Activated naive CD4-positive, alpha-beta T cell treated with anti-CD3 and anti-CD28 coated beads, Interleukin-2, amount 10 ng/mL, durations not matched to agents 7 days and 5 days (primary cell): ENCODE measurements at regions not wholly inside any gene's neighbourhood (a gene's known extent, or its start where the extent isn't known, plus 50 kb on each side); places are given as distances from the start of the nearest gene placed in this dataset.

Experiments
- CTCF ChIA-PET: fragments of 350-600 bp; sonication (Branson Sonifier 250); formaldehyde crosslinking; loops from one replicate; lab custom pipeline; 2021; ENCODE audit warnings: antibody characterized with exemption; lab: Charles Lee
- DNase-seq: peaks from one replicate; pipeline ENCODE4 v3.0.0-alpha.2; 2020
- H3K27ac Mint-ChIP-seq: one replicate; pipeline ENCODE4 v1.8.0; 2021; ENCODE audit warnings: mild to moderate bottlenecking, moderate library complexity, mixed read lengths
- H3K27me3 Mint-ChIP-seq: one replicate; pipeline ENCODE4 v1.8.0; 2021; ENCODE audit warnings: mild to moderate bottlenecking, mixed read lengths
- H3K36me3 Mint-ChIP-seq: one replicate; pipeline ENCODE4 v1.8.0; 2021; ENCODE audit warnings: mixed read lengths
- H3K4me1 Mint-ChIP-seq: one replicate; pipeline ENCODE4 v1.8.0; 2021; ENCODE audit warnings: mixed read lengths
- H3K4me3 Mint-ChIP-seq: one replicate; pipeline ENCODE4 v1.8.0; 2021; ENCODE audit warnings: mild to moderate bottlenecking, moderate library complexity, mixed read lengths
- H3K9me3 Mint-ChIP-seq: one replicate; pipeline ENCODE4 v1.8.0; 2021; ENCODE audit warnings: mixed read lengths

DNA sequence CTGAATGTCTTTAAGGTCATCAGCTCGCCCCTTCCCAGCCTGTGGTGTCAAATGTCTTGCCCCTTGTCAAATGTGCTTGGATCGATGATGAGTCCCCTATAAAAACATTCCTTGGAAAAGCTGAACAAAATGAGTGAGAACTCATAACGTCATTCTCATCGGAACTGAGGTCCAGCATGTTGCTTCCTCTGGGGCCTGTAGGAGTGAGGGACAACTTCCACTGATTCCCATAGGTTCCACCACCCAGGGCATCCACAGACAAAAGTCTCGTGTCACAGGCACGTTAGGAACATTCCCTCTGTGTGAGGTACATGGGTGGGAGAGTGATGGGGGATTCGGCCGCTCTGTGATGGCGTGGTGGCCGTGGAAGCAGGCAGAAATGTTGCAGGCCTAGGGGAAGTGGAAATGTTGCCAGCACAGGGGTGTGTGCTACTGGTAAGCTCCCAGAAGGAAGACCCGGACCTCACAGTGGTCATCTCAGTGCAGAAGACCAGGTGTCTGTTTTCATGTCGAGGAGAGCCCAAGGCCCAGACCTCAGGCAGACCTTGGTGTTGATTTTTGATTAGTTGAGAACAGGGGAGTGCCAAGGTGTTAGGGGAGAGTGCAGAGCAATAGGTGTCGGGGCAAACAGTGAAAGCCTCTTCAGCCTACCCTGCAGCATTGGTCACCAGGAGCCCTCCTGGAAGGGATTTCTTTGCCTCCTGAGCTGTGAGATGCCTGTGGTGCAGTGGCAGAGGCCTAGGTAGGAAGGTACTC is 96.8 kb downstream of the SNRPN start:
- peaks cover 87% of the 10 kb centered on the region for H3K9me3 Mint-ChIP-seq

DNA sequence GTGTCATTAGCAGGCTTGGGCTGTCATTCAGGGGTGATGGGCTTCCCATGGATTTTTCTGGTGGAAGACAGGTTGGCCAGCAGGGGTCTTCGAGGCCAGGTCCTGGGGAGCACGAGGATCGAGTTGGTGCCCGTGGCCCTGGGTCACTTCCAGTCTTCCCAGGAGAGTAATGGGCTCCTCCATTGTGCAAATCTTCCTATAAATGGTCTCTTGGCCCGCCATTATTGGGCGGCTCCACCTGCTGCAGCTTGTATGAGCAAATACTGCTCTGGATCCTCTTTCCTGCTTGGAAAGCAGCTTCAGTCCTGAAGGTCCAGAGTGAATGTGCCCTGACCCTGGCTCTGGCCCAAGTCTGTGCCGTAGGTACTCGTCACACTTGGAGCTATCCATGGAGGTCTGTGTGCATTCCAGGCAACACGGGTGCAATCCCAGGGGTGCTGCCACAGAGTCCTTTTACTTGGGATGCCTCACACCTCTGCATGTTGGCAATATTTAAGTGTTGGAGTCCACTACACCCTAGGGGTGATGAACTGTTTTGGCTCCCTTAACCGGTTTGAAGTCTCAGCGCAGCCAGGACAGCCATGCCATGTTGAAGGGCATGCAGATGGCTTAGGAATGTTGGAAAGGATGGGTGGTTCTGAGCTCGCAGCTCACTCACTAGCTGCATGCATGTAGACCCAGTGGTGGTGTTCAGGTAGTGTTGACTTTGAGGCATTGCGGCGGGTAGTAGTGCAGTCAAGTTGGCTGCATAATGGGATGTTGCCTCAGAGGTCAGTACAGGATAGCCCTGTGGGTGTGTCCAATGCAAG is 97.6 kb downstream of the SNRPN start:
- Mint-ChIP-seq H3K4me3 (no peak overlapping the region), H3K27ac (no peak overlapping the region), H3K9me3 (peaks cover 91% of the 10 kb centered on the region), H3K36me3 (peaks cover 63% of the 10 kb centered on the region), H3K27me3 (no peaks in the 10 kb centered on the region), H3K4me1 (no peaks in the 10 kb centered on the region)
- no peak for DNase-seq
- CTCF ChIA-PET, result no interaction called here

More for the DNA sequence above, 96.8 kb downstream of the SNRPN start:
- CTCF ChIA-PET, result no interaction called here
- Mint-ChIP-seq H3K4me1 (no peaks in the 10 kb centered on the region), H3K4me3 (no peak overlapping the region), H3K36me3 (peaks cover 60% of the 10 kb centered on the region), H3K27ac (no peak overlapping the region), H3K27me3 (no peaks in the 10 kb centered on the region)
- DNase-seq, result no peak

DNA sequence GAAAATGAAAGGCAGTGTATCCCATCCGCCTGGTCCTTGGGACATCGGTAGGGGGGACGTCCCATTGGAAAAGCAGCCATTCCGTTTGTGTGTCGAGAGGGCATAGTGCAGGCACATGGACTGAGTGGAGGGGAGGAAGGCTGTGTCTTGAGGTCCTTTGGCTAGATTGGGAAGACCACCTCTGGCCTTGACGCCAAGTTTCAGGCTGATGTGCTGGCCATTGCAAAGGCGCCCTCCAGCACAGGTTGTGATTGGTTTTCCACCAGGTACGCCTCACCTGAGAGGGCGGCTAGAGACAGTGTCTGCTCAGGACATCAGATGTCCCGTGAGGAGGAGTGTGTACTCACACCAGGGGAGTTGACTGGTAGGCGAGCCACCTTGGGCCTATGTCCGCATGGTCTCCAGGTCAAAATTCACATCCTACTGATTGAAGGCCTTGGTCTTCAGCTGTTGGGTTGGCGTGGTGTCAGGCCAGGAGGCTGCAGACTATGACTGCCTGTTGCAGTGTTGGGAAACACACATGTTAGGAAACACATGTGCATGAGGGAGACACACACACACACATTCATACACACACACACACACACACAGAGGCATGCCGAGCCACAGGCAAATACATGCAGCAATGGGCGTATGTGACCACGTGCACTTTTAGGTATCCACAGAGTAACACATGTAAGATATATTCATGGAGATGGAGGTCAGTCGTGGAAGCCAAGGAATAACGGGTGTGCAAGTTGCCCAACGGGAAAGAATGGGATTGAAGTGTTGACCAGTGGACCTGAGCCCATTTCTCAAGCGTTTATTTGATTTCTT is 98.4 kb downstream of the SNRPN start:
- Mint-ChIP-seq H3K4me1 (no peaks in the 10 kb centered on the region), H3K36me3 (peaks cover 67% of the 10 kb centered on the region), H3K27ac (no peak overlapping the region), H3K9me3 (peaks cover 91% of the 10 kb centered on the region), H3K27me3 (no peaks in the 10 kb centered on the region), H3K4me3 (no peak overlapping the region)
- DNase-seq, result no peak
- CTCF ChIA-PET, result no interaction called here

DNA sequence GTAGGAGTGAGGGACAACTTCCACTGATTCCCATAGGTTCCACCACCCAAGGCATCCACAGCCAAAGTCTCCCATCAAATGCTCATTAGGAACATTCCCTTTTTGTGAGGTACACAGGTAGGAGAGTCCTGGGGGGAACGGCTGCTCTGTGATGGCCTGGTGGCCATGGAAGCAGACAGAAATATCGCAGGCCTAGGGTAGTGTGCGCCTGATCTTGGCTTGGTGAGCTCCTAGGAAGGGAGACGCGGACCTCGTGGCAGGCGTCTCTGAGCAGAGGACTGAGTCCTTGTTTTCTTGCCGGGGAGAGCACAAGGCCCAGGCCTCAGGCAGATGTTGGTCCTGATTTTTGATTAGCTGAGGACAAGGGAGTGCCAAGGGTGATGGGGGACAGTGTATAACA is 99.5 kb downstream of the SNRPN start:
- Mint-ChIP-seq H3K4me1 (no peaks in the 10 kb centered on the region), H3K36me3 (peaks cover 72% of the 10 kb centered on the region), H3K27ac (no peak overlapping the region), H3K9me3 (peaks cover 95% of the 10 kb centered on the region), H3K27me3 (no peaks in the 10 kb centered on the region), H3K4me3 (no peak overlapping the region)
- no peak for DNase-seq
- CTCF ChIA-PET, result no interaction called here

DNA sequence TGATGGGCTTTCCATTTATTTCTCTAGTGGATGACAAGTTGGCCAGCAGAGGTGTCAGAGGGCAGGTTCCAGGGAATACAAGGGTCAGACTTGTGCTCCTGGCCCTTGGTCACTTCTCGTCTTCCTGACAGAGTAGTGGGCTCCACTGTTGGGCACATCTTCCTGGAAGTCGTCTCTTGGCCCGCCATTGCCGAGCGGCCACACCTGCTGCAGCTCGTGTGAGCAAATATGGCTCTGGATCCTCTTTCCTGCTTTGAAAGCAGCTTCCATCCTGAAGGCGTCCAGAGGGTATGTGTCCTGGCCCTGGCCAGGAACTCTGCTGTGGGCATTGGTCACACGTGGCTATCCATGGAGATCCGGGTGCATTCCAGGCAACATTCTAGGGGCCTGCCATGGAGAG is 100.2 kb downstream of the SNRPN start:
- H3K4me3 Mint-ChIP-seq, result no peak overlapping the region
- no peaks in the 10 kb centered on the region for H3K27me3 Mint-ChIP-seq
- no peak for DNase-seq
- H3K4me1 Mint-ChIP-seq, result no peaks in the 10 kb centered on the region
- CTCF ChIA-PET, result no interaction called here
- no peak overlapping the region for H3K27ac Mint-ChIP-seq
- H3K9me3 Mint-ChIP-seq, result peaks cover 97% of the 10 kb centered on the region
- H3K36me3 Mint-ChIP-seq, result peaks cover 74% of the 10 kb centered on the region

DNA sequence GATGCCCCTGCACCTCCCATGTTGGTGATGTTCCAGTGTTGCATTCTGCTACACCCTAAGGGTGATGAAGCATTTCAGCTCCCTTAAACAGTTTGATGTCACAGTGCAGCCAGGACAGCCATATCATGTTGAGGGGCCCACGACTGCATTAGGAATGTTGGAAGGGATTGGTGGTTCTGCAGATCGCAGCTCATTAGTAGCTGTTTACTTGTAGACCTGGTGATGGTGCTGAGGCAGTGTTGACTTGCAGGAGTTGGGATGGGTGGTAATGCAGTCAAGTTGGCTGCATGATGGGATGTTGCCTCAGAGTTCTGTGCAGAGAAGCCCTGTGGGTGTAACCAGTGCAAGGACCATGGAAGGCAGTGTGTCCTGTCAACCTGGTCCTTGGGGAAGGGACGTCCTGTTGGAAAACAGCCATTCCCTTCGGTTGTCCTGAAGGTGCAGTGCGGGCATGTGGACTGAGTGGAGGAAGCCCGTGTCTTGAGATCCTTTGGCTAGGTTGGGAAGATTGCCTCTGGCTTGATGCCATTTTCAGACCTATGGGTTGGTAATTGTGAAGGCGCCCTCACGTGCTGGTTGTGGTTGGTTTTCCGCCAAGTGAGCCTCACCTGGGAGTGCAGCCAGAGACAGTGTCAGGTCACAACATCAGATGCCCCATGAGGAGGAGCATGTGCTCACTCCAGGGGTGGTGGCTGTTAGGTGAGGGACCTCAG is 100.7 kb downstream of the SNRPN start:
- no peaks in the 10 kb centered on the region for H3K27me3 Mint-ChIP-seq
- DNase-seq, result no peak
- peak overlapping the region; percentile 60 for H3K27ac Mint-ChIP-seq
- H3K36me3 Mint-ChIP-seq, result peaks cover 78% of the 10 kb centered on the region
- no peak overlapping the region for H3K4me3 Mint-ChIP-seq
- H3K9me3 Mint-ChIP-seq, result peaks cover 97% of the 10 kb centered on the region
- no peaks in the 10 kb centered on the region for H3K4me1 Mint-ChIP-seq
- CTCF ChIA-PET, result no interaction called here

DNA sequence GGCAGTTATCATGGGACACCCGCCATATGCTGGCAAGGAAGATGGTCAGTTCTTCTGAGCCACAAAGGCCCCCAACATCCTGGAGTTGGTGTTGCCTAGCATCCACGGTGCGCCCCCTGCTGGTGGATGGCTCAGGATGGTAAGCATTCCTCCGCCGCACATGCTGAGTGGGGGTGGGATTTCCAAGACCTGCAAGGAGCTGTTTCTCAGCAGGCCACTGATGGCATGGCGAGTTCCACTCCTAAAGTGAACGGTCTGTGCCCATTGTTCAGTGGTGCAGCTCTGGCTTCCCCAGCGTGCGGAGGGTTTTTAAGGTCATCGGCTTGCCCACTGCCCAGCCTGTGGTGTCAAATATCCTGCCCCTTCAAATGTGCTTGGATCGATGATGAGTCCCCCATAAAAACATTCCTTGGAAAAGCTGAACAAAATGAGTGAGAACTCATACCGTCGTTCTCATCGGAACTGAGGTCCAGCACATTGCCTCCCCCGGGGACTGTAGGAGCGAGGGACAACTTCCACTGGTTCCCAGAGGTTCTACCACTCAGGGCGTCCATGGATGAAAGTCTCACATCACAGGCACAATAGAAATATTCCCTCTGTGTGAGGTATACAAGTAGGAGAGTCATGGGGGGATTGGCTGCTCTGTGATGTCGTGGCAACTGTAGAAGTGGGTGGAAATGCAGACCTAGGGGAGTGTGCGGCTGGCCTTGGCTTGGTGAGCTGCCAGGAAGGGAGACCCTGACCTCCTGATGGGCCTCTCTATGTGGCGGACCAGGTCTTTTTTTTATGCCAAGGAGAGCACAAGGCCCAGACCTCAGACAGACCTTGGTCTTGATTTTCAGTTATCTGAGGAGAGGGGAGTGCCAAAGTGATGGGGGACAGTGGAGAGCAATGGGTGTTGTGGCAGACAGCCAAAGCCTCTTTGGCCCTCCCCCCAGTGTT is 102.0 kb downstream of the SNRPN start:
- H3K4me3 Mint-ChIP-seq, result no peak overlapping the region
- peaks cover 78% of the 10 kb centered on the region for H3K36me3 Mint-ChIP-seq
- no peaks in the 10 kb centered on the region for H3K27me3 Mint-ChIP-seq
- no peak for DNase-seq
- H3K9me3 Mint-ChIP-seq, result peaks cover 96% of the 10 kb centered on the region
- H3K27ac Mint-ChIP-seq, result no peak overlapping the region
- H3K4me1 Mint-ChIP-seq, result no peaks in the 10 kb centered on the region
- CTCF ChIA-PET, result no interaction called here

DNA sequence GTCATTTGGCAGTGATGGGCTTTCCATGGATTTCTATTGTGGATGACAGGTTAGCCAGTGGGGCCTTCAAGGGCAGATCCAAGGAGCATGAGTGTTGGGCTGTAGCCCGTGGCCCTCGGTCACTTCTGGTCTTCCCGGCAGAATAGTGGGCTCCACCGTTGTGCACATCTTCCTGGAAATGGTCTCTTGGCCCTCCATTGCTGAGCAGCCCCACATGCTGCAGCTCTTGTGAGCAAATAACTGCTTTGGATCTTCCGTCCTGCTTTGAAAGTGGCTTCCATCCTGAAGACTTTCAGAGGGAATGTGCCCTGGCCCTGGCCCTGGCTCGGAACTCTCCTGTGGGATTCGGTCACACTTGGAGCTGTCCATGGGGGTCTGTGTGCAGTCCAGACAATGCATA is 102.8 kb downstream of the SNRPN start:
- H3K27me3 Mint-ChIP-seq, result no peaks in the 10 kb centered on the region
- H3K9me3 Mint-ChIP-seq, result peaks cover 95% of the 10 kb centered on the region
- CTCF ChIA-PET, result no interaction called here
- no peak overlapping the region for H3K4me3 Mint-ChIP-seq
- DNase-seq, result no peak
- no peak overlapping the region for H3K27ac Mint-ChIP-seq
- H3K36me3 Mint-ChIP-seq, result peaks cover 78% of the 10 kb centered on the region
- H3K4me1 Mint-ChIP-seq, result no peaks in the 10 kb centered on the region

DNA sequence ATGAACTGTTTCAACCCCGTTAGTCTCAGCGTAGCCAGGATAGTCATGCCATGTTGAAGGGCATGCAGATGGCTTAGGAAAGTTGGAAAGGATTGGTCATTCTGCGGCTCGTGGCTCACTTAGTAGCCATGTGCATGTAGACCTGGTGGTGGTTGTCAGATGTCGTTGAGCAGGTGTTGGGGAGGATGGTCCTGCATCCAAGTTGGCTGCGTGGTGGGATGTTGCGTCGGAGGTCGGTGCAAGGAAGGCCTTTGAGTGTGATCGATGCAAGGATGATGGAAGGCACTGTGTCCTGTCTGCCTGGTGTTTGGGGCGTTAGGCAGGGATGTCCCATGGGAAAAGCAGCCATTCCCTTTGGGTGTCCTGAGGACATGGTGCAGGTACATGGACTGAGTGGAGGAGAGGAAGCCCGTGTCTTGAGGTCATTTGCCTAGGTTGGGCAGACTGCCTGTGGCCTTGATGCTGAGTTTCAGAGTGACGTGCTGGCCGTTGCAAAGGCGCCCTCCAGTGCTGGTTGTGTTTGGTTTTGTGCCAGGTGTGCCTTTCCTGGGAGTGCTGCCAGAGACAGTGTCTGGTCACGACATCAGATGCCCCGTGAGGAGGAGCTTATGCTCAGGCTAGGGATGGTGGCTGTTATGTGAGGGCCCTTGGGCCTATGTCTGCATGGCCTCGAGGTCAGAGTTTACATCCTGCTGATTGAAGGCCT is 103.4 kb downstream of the SNRPN start:
- Mint-ChIP-seq H3K27ac (no peak overlapping the region), H3K27me3 (no peaks in the 10 kb centered on the region), H3K4me1 (no peaks in the 10 kb centered on the region), H3K9me3 (peaks cover 95% of the 10 kb centered on the region), H3K4me3 (no peak overlapping the region), H3K36me3 (peaks cover 78% of the 10 kb centered on the region)
- CTCF ChIA-PET, result no interaction called here
- DNase-seq, result no peak

DNA sequence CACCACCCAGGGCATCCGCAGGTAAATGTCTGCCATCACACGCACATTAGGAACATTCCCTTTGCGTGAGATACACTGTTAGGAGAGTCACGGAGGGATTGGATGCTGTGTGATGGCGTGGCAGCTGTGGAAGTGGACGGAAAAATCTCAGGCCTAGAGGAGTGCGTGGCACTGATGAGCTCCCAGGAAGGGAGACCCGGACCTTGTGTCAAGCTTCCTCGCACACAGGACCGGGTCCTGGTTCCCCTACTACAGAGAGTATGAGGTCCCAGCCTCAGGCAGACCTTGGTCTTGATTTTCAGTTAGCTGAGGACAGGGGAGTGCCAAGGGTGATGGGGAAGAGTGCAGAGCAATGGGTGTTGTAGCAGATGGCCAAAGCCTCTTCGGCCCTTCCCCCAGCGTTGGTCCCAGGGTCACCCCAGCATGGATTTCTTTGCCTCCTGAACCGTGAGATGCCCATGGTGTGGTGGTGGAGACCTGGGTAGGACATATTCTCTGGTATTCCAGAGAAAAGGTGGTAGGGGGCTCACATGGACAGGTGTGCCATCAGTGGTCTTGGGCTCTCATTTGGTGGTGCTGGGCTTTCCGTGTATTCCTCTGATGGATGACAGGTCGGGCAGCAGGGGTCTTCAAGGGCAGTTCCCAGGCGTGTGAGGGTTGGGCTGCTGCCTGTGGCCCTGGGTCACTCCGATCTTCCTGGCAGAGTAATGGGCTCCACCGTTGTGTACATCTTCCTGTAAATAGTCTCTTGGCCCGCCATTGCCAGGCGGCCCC is 105.1 kb downstream of the SNRPN start:
- no peak overlapping the region for H3K27ac Mint-ChIP-seq
- peaks cover 89% of the 10 kb centered on the region for H3K36me3 Mint-ChIP-seq
- no peak overlapping the region for H3K4me3 Mint-ChIP-seq
- no peaks in the 10 kb centered on the region for H3K4me1 Mint-ChIP-seq
- H3K27me3 Mint-ChIP-seq, result no peaks in the 10 kb centered on the region
- CTCF ChIA-PET, result no interaction called here
- peaks cover 95% of the 10 kb centered on the region for H3K9me3 Mint-ChIP-seq
- DNase-seq, result no peak

DNA sequence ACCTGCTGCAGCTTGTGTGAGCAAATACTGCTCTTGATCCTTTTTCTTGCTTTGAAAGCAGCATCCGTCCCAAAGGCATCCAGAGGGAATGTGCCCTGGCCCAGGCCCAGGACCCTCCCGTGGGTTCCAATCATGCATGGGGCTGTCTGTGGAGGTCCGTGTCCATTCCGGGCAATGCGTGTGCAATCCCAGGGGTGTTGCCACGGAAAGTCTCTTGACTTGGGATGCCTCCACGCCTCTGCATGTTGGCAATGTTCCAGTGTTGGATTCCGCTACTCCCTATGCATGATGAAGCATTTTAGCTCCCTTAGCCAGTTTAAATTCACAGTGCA is 105.7 kb downstream of the SNRPN start:
- DNase-seq, result no peak
- peaks cover 89% of the 10 kb centered on the region for H3K36me3 Mint-ChIP-seq
- CTCF ChIA-PET, result no interaction called here
- peaks cover 95% of the 10 kb centered on the region for H3K9me3 Mint-ChIP-seq
- no peaks in the 10 kb centered on the region for H3K27me3 Mint-ChIP-seq
- H3K4me1 Mint-ChIP-seq, result no peaks in the 10 kb centered on the region
- H3K27ac Mint-ChIP-seq, result no peak overlapping the region
- no peak overlapping the region for H3K4me3 Mint-ChIP-seq

DNA sequence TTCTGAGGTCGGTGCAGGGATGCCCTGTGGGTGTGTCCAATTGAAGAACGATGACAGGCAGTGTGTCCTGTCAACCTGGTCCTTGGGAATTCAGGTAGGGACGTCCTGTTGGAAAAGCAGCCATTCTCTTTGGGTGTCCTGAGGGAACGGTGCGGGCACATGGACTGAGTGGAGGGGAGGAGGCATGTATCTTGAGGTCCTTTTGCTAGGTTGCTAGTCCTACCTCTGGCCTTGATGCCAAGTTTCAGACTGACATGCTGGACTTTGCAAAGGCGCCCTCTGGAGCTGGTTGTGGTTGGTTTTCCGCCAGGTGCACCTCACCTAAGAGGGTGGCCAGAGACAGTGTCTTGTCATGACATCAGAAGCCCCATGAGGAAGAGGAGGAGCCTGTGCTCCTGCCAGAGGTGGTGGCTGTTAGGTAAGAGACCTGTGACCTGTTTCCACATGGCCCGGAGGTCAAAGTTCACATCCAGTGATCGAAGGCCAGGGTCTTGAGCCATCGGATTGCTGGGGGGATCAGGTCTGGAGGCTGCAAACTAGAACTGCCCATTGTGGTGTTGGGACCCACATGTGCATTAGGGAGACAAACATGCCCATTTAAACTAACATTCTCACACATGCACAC is 106.3 kb downstream of the SNRPN start:
- H3K36me3 Mint-ChIP-seq, result peaks cover 89% of the 10 kb centered on the region

More for the DNA sequence above, 106.3 kb downstream of the SNRPN start:
- DNase-seq, result no peak
- CTCF ChIA-PET, result no interaction called here
- Mint-ChIP-seq H3K27me3 (no peaks in the 10 kb centered on the region), H3K4me1 (no peaks in the 10 kb centered on the region), H3K27ac (no peak overlapping the region), H3K4me3 (no peak overlapping the region), H3K9me3 (peaks cover 95% of the 10 kb centered on the region)
